Mammary epithelial cell (primary cell): ENCODE measurements at regions not wholly inside any gene's neighbourhood (a gene's known extent, or its start where the extent isn't known, plus 50 kb on each side); places are given as distances from the start of the nearest gene placed in this dataset.

ENCODE experiments used
- CTCF ChIP-seq, 2 donors: IDR thresholded peaks in 1 of 2; conservative IDR thresholded peaks in 1 of 2; 2 replicates each; pipeline ENCODE4 v1.5.1; 2011 to 2012; ENCODE audit warnings: inconsistent platforms in 2 of 2, low read length in 2 of 2, mild to moderate bottlenecking in 2 of 2, control low read depth in 1 of 2, low read depth in 1 of 2; ENCODE audit not compliant: insufficient read depth in 1 of 2; ENCODE audit errors: extremely low read depth in 1 of 2
- EZH2 ChIP-seq: IDR thresholded peaks from 2 replicates; pipeline ENCODE4 v1.6.1; 2012; ENCODE audit warnings: low read length, inconsistent platforms, borderline replicate concordance

- TF ChIP-seq EZH2 (no peak), CTCF (conservative IDR thresholded peaks at IDR 0.05 in 1 of 2, IDR thresholded peaks at IDR 0.05 in 1 of 2; ENCODE audit: extremely low read depth in 1 of 2, insufficient read depth in 1 of 2, low read depth in 1 of 2, low read length in 2 of 2) (no peak)
Observed at GRCh38 chr2:234768608-234769196, 183.1 kb upstream of the SH3BP4 start.
